ENCODE measurements at regions not wholly inside any gene's neighbourhood (a gene's known extent, or its start where the extent isn't known, plus 50 kb on each side); places are given as distances from the start of the nearest gene placed in this dataset.
A peak's percentile ranks its signal among the peaks of the same experiment; 100 is the strongest.

GRCh38 chr9:106689089-106689488, 173.9 kb upstream of the ZNF462 start:
- no peak for DNase-seq

- DNase-seq = no peak
These were observed 171.3 kb upstream of the ZNF462 start for GRCh38 chr9:106691627-106692026.

GRCh38 chr9:106693558-106693957, 169.4 kb upstream of the ZNF462 start:
- no peak for DNase-seq

- no peak for DNase-seq
These were observed 166.2 kb upstream of the ZNF462 start for GRCh38 chr9:106696804-106697203.

GRCh38 chr9:106697390-106697749, 165.6 kb upstream of the ZNF462 start:
- no peak for DNase-seq

GRCh38 chr9:106697750-106698502, 165.0 kb upstream of the ZNF462 start:
- peak; percentile 17 to 43 (median 22) for DNase-seq

- DNase-seq = no peak
These were observed 162.3 kb upstream of the ZNF462 start for GRCh38 chr9:106700676-106701075.

GRCh38 chr9:106701611-106702010, 161.4 kb upstream of the ZNF462 start:
- no peak for DNase-seq

- no peak for DNase-seq
These were observed 158.8 kb upstream of the ZNF462 start for GRCh38 chr9:106704056-106704615.

GRCh38 chr9:106707291-106707690, 155.7 kb upstream of the ZNF462 start:
- no peak for DNase-seq

- DNase-seq = no peak
These were observed 155.1 kb upstream of the ZNF462 start for GRCh38 chr9:106707738-106708474.

GRCh38 chr9:106708475-106709146, 154.4 kb upstream of the ZNF462 start:
- no peak for DNase-seq

GRCh38 chr9:106712279-106712678, 150.7 kb upstream of the ZNF462 start:
- DNase-seq = no peak

GRCh38 chr9:106713206-106713605, 149.8 kb upstream of the ZNF462 start:
- no peak for DNase-seq

GRCh38 chr9:106716820-106717219, 146.1 kb upstream of the ZNF462 start:
- no peak for DNase-seq

- DNase-seq = no peak
These were observed 145.3 kb upstream of the ZNF462 start for GRCh38 chr9:106717686-106718085.

GRCh38 chr9:106718936-106719335, 144.0 kb upstream of the ZNF462 start:
- no peak for DNase-seq

- DNase-seq = no peak
These were observed 140.8 kb upstream of the ZNF462 start for GRCh38 chr9:106722051-106722753.

- DNase-seq = no peak
These were observed 139.0 kb upstream of the ZNF462 start for GRCh38 chr9:106723926-106724325.

- no peak for DNase-seq
These were observed 138.4 kb upstream of the ZNF462 start for GRCh38 chr9:106724566-106724965.

GRCh38 chr9:106726070-106726815, 136.7 kb upstream of the ZNF462 start:
- no peak for DNase-seq

- DNase-seq = no peak
These were observed 135.0 kb upstream of the ZNF462 start for GRCh38 chr9:106727969-106728368.
